ENCODE measurements at regions not wholly inside any gene's neighbourhood (a gene's known extent, or its start where the extent isn't known, plus 50 kb on each side); places are given as distances from the start of the nearest gene placed in this dataset.

DNA sequence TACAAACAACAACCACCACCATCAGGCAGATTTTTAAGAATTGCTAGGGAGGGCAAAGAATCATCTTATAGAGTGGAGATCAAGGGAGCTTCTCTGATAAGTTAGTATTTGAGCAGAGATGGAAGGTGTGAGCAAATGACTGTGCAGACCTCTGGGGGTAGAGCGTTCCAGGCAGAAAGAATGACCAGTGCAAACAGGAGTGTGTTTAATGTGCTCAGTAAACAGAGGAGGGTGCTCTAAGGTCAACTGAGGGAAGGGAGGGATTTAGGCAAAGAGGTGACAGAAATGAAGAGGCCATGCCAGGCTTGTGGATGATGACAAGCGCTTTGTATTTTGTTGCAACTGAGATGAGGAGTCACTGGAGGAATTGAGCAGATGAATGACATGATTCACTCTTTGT is 172.5 kb upstream of the GJB5 start:
- TF ChIP-seq, protein P1, sequence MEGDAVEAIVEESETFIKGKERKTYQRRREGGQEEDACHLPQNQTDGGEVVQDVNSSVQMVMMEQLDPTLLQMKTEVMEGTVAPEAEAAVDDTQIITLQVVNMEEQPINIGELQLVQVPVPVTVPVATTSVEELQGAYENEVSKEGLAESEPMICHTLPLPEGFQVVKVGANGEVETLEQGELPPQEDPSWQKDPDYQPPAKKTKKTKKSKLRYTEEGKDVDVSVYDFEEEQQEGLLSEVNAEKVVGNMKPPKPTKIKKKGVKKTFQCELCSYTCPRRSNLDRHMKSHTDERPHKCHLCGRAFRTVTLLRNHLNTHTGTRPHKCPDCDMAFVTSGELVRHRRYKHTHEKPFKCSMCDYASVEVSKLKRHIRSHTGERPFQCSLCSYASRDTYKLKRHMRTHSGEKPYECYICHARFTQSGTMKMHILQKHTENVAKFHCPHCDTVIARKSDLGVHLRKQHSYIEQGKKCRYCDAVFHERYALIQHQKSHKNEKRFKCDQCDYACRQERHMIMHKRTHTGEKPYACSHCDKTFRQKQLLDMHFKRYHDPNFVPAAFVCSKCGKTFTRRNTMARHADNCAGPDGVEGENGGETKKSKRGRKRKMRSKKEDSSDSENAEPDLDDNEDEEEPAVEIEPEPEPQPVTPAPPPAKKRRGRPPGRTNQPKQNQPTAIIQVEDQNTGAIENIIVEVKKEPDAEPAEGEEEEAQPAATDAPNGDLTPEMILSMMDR (IDR thresholded peaks at IDR 0.05; ENCODE audit: low read depth, low read length) = no peak
- TF ChIP-seq EZH2phosphoT487 (IDR thresholded peaks at IDR 0.05; ENCODE audit: low read depth) = no peak

All from OCI-LY3 (cell line).